A549 (cell line): ENCODE measurements at regions not wholly inside any gene's neighbourhood (a gene's known extent, or its start where the extent isn't known, plus 50 kb on each side); places are given as distances from the start of the nearest gene placed in this dataset.

Source experiments
- CHD4 ChIP-seq: fragments of 200-600 bp; sonication (generic); IDR thresholded peaks from 2 replicates; pipeline ENCODE4 v1.6.1; 2016; ENCODE audit warnings: antibody characterized with exemption, mild to moderate bottlenecking, borderline replicate concordance
- EP300 ChIP-seq, 2 experiments: fragments of >200 bp; sonication (Bioruptor Twin); formaldehyde crosslinking; IDR thresholded peaks; 2 replicates in 1 of 2; 3 replicates in 1 of 2; pipeline ENCODE4 v1.6.1; 2016 to 2017
- FOSL2 ChIP-seq, 2 experiments: fragments of 450-650 bp in 1 of 2; fragments of >200 bp in 1 of 2; sonication (Bioruptor Twin) in 1 of 2; formaldehyde crosslinking; IDR thresholded peaks; 2 replicates each; pipeline versions ENCODE4 v1.5.0 to v1.6.1; 2016 to 2020; ENCODE audit warnings: mild to moderate bottlenecking in 1 of 2, moderate library complexity in 1 of 2
- GATA3 ChIP-seq: IDR thresholded peaks from 2 replicates; pipeline ENCODE4 v1.6.1; 2012; ENCODE audit warnings: borderline replicate concordance
- HDAC2 ChIP-seq: fragments of 200-600 bp; sonication (generic); IDR thresholded peaks from 2 replicates; pipeline ENCODE4 v1.6.1; 2016
- JUN ChIP-seq, 2 experiments: fragments of >200 bp; sonication (Bioruptor Twin); formaldehyde crosslinking; IDR thresholded peaks; 2 replicates in 1 of 2; 3 replicates in 1 of 2; pipeline ENCODE4 v1.6.1; 2016 to 2017
- MAFK ChIP-seq: fragments of 450-650 bp; IDR thresholded peaks from 2 replicates; pipeline ENCODE4 v1.6.1; 2014; ENCODE audit not compliant: partially characterized antibody
- POLR2A ChIP-seq: IDR thresholded peaks from 2 replicates; pipeline ENCODE4 v1.6.1; 2012; ENCODE audit warnings: mild to moderate bottlenecking, low read length
- ZSCAN20 ChIP-seq: fragments of 250-450 bp; sonication (Bioruptor Pico); IDR thresholded peaks from 2 replicates; pipeline ENCODE4 v1.8.0; 2022; ENCODE audit warnings: mild to moderate bottlenecking, moderate library complexity
- TF ChIP-seq, protein P1 (sequence below): fragments of >200 bp; sonication (Bioruptor Twin); formaldehyde crosslinking; IDR thresholded peaks from 3 replicates; pipeline ENCODE4 v1.5.1; 2016
- TF ChIP-seq, protein P2 (sequence below): IDR thresholded peaks from 2 replicates; pipeline ENCODE4 v1.6.1; 2012
- TF ChIP-seq, protein P3 (sequence below): fragments of 250-450 bp; sonication (Bioruptor Pico); IDR thresholded peaks from 2 replicates; pipeline ENCODE4 v1.5.0; 2021; ENCODE audit warnings: mild to moderate bottlenecking, moderate library complexity, borderline replicate concordance

DNA sequence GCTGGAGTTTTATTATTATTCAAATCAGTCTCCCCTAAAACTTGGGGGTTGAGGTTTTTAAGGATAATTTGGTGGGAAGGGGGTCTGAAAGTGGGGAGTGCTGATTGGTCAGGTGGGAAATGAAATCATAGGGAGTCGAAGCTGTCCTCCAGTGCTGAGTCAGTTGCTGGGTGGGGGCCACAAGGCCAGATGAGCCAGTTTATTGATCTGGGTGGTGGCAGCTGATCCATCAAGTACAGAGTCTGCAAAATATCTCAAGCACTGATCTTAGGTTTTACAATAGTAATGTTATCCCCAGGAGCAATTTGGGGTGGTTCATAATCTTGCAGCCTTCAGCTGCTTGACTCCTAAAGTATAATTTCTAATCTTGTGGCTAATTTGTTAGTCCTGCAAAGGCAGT lies 146.0 kb upstream of the SPACA1 start:
- TF ChIP-seq ZSCAN20 (CRISPR knock-in tag) (no peak), CHD4 (no peak), HDAC2 (no peak), POLR2A (no peak), EP300 (IDR thresholded peaks at IDR 0.05) (no peak), FOSL2 (IDR thresholded peaks at IDR 0.05) (no peak), FOSL2 (CRISPR knock-in tag; IDR thresholded peaks at IDR 0.05) (no peak), MAFK (no peak), GATA3 (no peak), JUN (IDR thresholded peaks at IDR 0.05) (no peak)
- TF ChIP-seq, protein P1, sequence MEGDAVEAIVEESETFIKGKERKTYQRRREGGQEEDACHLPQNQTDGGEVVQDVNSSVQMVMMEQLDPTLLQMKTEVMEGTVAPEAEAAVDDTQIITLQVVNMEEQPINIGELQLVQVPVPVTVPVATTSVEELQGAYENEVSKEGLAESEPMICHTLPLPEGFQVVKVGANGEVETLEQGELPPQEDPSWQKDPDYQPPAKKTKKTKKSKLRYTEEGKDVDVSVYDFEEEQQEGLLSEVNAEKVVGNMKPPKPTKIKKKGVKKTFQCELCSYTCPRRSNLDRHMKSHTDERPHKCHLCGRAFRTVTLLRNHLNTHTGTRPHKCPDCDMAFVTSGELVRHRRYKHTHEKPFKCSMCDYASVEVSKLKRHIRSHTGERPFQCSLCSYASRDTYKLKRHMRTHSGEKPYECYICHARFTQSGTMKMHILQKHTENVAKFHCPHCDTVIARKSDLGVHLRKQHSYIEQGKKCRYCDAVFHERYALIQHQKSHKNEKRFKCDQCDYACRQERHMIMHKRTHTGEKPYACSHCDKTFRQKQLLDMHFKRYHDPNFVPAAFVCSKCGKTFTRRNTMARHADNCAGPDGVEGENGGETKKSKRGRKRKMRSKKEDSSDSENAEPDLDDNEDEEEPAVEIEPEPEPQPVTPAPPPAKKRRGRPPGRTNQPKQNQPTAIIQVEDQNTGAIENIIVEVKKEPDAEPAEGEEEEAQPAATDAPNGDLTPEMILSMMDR, result no peak
- TF ChIP-seq, protein P2, sequence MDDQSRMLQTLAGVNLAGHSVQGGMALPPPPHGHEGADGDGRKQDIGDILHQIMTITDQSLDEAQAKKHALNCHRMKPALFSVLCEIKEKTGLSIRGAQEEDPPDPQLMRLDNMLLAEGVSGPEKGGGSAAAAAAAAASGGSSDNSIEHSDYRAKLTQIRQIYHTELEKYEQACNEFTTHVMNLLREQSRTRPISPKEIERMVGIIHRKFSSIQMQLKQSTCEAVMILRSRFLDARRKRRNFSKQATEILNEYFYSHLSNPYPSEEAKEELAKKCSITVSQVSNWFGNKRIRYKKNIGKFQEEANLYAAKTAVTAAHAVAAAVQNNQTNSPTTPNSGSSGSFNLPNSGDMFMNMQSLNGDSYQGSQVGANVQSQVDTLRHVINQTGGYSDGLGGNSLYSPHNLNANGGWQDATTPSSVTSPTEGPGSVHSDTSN, result no peak
- TF ChIP-seq, protein P3, sequence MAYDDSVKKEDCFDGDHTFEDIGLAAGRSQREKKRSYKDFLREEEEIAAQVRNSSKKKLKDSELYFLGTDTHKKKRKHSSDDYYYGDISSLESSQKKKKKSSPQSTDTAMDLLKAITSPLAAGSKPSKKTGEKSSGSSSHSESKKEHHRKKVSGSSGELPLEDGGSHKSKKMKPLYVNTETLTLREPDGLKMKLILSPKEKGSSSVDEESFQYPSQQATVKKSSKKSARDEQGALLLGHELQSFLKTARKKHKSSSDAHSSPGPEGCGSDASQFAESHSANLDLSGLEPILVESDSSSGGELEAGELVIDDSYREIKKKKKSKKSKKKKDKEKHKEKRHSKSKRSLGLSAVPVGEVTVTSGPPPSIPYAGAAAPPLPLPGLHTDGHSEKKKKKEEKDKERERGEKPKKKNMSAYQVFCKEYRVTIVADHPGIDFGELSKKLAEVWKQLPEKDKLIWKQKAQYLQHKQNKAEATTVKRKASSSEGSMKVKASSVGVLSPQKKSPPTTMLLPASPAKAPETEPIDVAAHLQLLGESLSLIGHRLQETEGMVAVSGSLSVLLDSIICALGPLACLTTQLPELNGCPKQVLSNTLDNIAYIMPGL, result no peak
